OCI-LY3 (cell line): ENCODE measurements at regions not wholly inside any gene's neighbourhood (a gene's known extent, or its start where the extent isn't known, plus 50 kb on each side); places are given as distances from the start of the nearest gene placed in this dataset.
"Not testable (repeated sequence)": the region's sequence is repeated elsewhere in the genome, so short reads cannot be mapped to it uniquely, and the experiment has no call there.

ENCODE experiments used
- CTCF ChIP-seq: fragments of 200-600, 300-600 bp; sonication (generic); IDR thresholded peaks from 2 replicates; pipeline ENCODE4 v1.5.1; 2014; ENCODE audit warnings: antibody characterized with exemption, low read length, low read depth
- EZH2phosphoT487 ChIP-seq: fragments of 200-600 bp; shearing (Covaris generic); IDR thresholded peaks from 2 replicates; pipeline ENCODE4 v1.6.1; 2018; ENCODE audit warnings: antibody characterized with exemption, mixed run types, low read depth

DNA sequence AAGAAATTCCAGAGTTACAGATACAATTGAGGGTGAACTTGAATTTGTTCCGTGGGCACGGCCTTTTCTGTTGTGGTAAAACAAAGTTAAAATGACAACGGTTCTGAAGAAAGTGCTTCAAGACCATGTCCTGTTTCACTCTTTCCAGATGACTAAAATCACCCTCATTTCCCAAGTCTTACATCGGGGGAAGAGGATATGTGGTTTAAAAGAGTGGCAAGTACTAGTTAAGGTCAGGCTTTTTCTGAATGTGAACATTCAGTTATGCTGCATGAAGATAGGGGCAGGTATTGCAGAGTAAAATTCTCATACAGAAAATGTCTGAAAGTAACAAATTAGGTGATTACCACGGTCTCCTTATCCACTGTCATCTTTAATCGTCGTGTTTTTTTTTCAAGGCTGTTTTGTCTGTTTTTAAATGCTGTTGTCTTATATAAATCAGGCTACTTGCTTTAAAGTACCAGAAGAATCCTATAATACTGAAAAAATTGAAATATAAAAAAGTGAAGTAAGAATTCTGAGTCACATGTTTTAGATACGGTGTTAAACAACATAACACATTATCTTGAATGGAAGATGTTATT is 236.6 kb upstream of the PLGLB2 start:
- TF ChIP-seq CTCF, EZH2phosphoT487: not testable (repeated sequence)
